H9 (cell line): ENCODE measurements at regions not wholly inside any gene's neighbourhood (a gene's known extent, or its start where the extent isn't known, plus 50 kb on each side); places are given as distances from the start of the nearest gene placed in this dataset.

Source experiments
- DNase-seq: peaks from one replicate; pipeline ENCODE4 v3.0.0-alpha.2; 2017
- H2AFZ ChIP-seq: one replicate; pipeline ENCODE4 v1.6.1; 2013; ENCODE audit warnings: mild to moderate bottlenecking, low read length, control low read depth, moderate library complexity
- H2AK5ac ChIP-seq: 2 replicates; pipeline ENCODE4 v1.6.1; 2013; ENCODE audit warnings: low read length, control low read depth, mixed read lengths; ENCODE audit not compliant: insufficient read length
- H2BK120ac ChIP-seq: one replicate; pipeline ENCODE4 v1.6.1; 2013; ENCODE audit warnings: low read depth, mild to moderate bottlenecking, low read length, control low read depth, inconsistent platforms; ENCODE audit not compliant: poor library complexity, severe bottlenecking
- H2BK12ac ChIP-seq: 2 replicates; pipeline ENCODE4 v1.6.1; 2013; ENCODE audit warnings: low read length, control low read depth, mixed read lengths, low read depth; ENCODE audit not compliant: insufficient read length
- H2BK15ac ChIP-seq: 2 replicates; pipeline ENCODE4 v1.6.1; 2013; ENCODE audit warnings: low read depth, low read length, control low read depth
- H2BK20ac ChIP-seq: one replicate; pipeline ENCODE4 v1.6.1; 2013; ENCODE audit warnings: low read depth, mild to moderate bottlenecking, low read length, control low read depth, inconsistent platforms; ENCODE audit not compliant: poor library complexity, severe bottlenecking
- H2BK5ac ChIP-seq: 2 replicates; pipeline ENCODE4 v1.6.1; 2013; ENCODE audit warnings: low read length, control low read depth, mixed read lengths; ENCODE audit not compliant: insufficient read length
- H3K14ac ChIP-seq: 2 replicates; pipeline ENCODE4 v1.6.1; 2013; ENCODE audit warnings: low read length, control low read depth; ENCODE audit not compliant: insufficient read depth
- H3K18ac ChIP-seq: 2 replicates; pipeline ENCODE4 v1.6.1; 2013; ENCODE audit warnings: low read depth, mild to moderate bottlenecking, mixed read lengths, low read length, control low read depth; ENCODE audit not compliant: insufficient read length
- H3K23ac ChIP-seq: 2 replicates; pipeline ENCODE4 v1.6.1; 2013; ENCODE audit warnings: low read length, control low read depth, mixed read lengths, low read depth; ENCODE audit not compliant: insufficient read length
- H3K23me2 ChIP-seq: 2 replicates; pipeline ENCODE4 v1.6.1; 2013; ENCODE audit warnings: low read depth, mild to moderate bottlenecking, mixed read lengths, low read length, control low read depth; ENCODE audit not compliant: insufficient read length, poor library complexity, severe bottlenecking
- H3K27ac ChIP-seq: 2 replicates; pipeline ENCODE4 v1.5.1; 2013; ENCODE audit warnings: low read length, control low read depth, mixed read lengths, low read depth; ENCODE audit not compliant: insufficient read length
- H3K27me3 ChIP-seq: 2 replicates; pipeline ENCODE4 v1.6.1; 2013; ENCODE audit warnings: low read length, control low read depth, inconsistent platforms; ENCODE audit not compliant: insufficient read depth
- H3K4ac ChIP-seq: 2 replicates; pipeline ENCODE4 v1.6.1; 2013; ENCODE audit warnings: low read depth, mild to moderate bottlenecking, control low read depth, inconsistent platforms, low read length, moderate library complexity
- H3K4me1 ChIP-seq: 2 replicates; pipeline ENCODE4 v1.6.1; 2013; ENCODE audit warnings: low read length, control low read depth, inconsistent platforms; ENCODE audit not compliant: insufficient read depth
- H3K4me2 ChIP-seq: 2 replicates; pipeline ENCODE4 v1.6.1; 2013; ENCODE audit warnings: low read length, control low read depth, mixed read lengths; ENCODE audit not compliant: insufficient read length, insufficient read depth
- H3K56ac ChIP-seq: 2 replicates; pipeline ENCODE4 v1.6.1; 2013; ENCODE audit warnings: low read depth, mild to moderate bottlenecking, mixed read lengths, low read length, control low read depth; ENCODE audit not compliant: insufficient read length
- H3K79me1 ChIP-seq: 2 replicates; pipeline ENCODE4 v1.6.1; 2013; ENCODE audit warnings: low read depth, mild to moderate bottlenecking, moderate library complexity, low read length, control low read depth, inconsistent platforms; ENCODE audit not compliant: insufficient read depth, poor library complexity, severe bottlenecking
- H3K79me2 ChIP-seq: 2 replicates; pipeline ENCODE4 v1.6.1; 2013; ENCODE audit warnings: low read length, control low read depth, inconsistent platforms; ENCODE audit not compliant: insufficient read depth
- H3K9ac ChIP-seq: 2 replicates; pipeline ENCODE4 v1.6.1; 2013; ENCODE audit warnings: low read length, control low read depth, mixed read lengths; ENCODE audit not compliant: insufficient read length; ENCODE audit errors: extremely low read depth
- H3K9me3 ChIP-seq: one replicate; pipeline ENCODE4 v1.6.1; 2013; ENCODE audit warnings: low read depth, low read length, inconsistent platforms; ENCODE audit not compliant: control insufficient read depth
- H3T11ph ChIP-seq: one replicate; pipeline ENCODE4 v1.6.1; 2013; ENCODE audit warnings: mild to moderate bottlenecking, low read length, control low read depth, inconsistent platforms
- H4K20me1 ChIP-seq: one replicate; pipeline ENCODE4 v1.6.1; 2013; ENCODE audit not compliant: control insufficient read depth, insufficient read length, insufficient read depth
- H4K5ac ChIP-seq: 2 replicates; pipeline ENCODE4 v1.6.1; 2013; ENCODE audit warnings: low read depth, mild to moderate bottlenecking, mixed read lengths, low read length, control low read depth; ENCODE audit not compliant: insufficient read length
- H4K8ac ChIP-seq: replicated peaks from 2 replicates; pipeline ENCODE4 v1.6.1; 2013; ENCODE audit warnings: low read length, control low read depth, mixed read lengths, low read depth; ENCODE audit not compliant: insufficient read length
- H4K91ac ChIP-seq: 2 replicates; pipeline ENCODE4 v1.6.1; 2013; ENCODE audit warnings: low read depth, mild to moderate bottlenecking, moderate library complexity, mixed read lengths, low read length, control low read depth; ENCODE audit not compliant: insufficient read length
- H3K27ac Mint-ChIP-seq, 3 experiments: 2 replicates in 2 of 3; 3 replicates in 1 of 3; pipeline ENCODE4 v1.8.0; 2020 to 2021; ENCODE audit warnings: mixed read lengths in 3 of 3, mild to moderate bottlenecking in 1 of 3, moderate library complexity in 1 of 3
- H3K27me3 Mint-ChIP-seq: 2 replicates; pipeline ENCODE4 v1.8.0; 2021; ENCODE audit warnings: low read depth, mild to moderate bottlenecking, moderate library complexity, mixed read lengths
- H3K36me3 Mint-ChIP-seq, 3 experiments: 2 replicates in 2 of 3; 3 replicates in 1 of 3; pipeline ENCODE4 v1.8.0; 2020 to 2021; ENCODE audit warnings: low read depth in 3 of 3, mixed read lengths in 3 of 3; ENCODE audit not compliant: insufficient read depth in 1 of 3
- H3K4me1 Mint-ChIP-seq, 2 experiments: 2 replicates each; pipeline ENCODE4 v1.8.0; 2020; ENCODE audit warnings: mixed read lengths in 2 of 2
- H3K4me3 Mint-ChIP-seq, 2 experiments: 2 replicates in 1 of 2; 3 replicates in 1 of 2; pipeline ENCODE4 v1.8.0; 2020 to 2021; ENCODE audit warnings: mild to moderate bottlenecking in 2 of 2, mixed read lengths in 2 of 2, moderate library complexity in 1 of 2
- H3K9me3 Mint-ChIP-seq, 2 experiments: 2 replicates in 1 of 2; 3 replicates in 1 of 2; pipeline ENCODE4 v1.8.0; 2020; ENCODE audit warnings: mild to moderate bottlenecking in 2 of 2, mixed read lengths in 2 of 2, moderate library complexity in 1 of 2
- WGBS: extraction: QIAGEN DNeasy Blood & Tissue Kit; methylation state at CpG from one replicate; pipeline ENCODE4 v1.1.7; 2013; ENCODE audit warnings: missing lambda C conversion rate, low lambda C conversion rate, mixed read lengths; ENCODE audit not compliant: insufficient read length; ENCODE audit errors: extremely low coverage; 5-methylcytosine and 5-hydroxymethylcytosine counted together
- TF ChIP-seq, protein P1 (sequence below): fragments of 200-600 bp; sonication (generic); conservative IDR thresholded peaks from 3 replicates; pipeline ENCODE4 v1.8.0; 2021; ENCODE audit warnings: antibody characterized with exemption, mild to moderate bottlenecking

DNA sequence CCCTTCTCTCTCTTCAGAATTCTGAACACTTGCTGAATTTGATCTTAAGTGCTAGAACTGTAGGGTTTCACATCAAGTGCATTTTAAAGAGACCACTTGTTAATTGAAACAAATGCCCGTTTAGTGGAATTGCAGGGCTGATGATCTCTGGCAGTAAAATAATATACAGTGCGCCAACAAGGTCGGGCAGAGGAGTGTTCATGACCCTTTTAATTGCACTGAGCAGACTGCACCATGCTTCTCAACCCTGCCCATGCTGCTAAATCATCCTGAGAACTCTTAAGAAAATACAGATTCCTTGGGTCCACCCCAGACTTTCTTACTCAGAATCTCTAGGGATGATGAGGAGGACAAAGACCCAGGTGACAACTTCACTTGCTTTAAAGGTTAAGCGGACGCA is 73.5 kb downstream of the SC5D start:
- H4K5ac ChIP-seq: no peak overlapping the region
- no peaks in the 10 kb centered on the region for H3K27me3 ChIP-seq
- no peak overlapping the region for H3K27ac Mint-ChIP-seq
- H2BK20ac ChIP-seq: no peak overlapping the region
- no peak for DNase-seq
- H3K4me1 ChIP-seq: peaks cover 15% of the 10 kb centered on the region
- no peaks in the 10 kb centered on the region for H3K9me3 ChIP-seq
- no peak overlapping the region for H2BK12ac ChIP-seq
- no peak overlapping the region for H3K14ac ChIP-seq
- H3K79me2 ChIP-seq: no peaks in the 10 kb centered on the region
- no peaks in the 10 kb centered on the region for H3K27me3 Mint-ChIP-seq
- no peak overlapping the region for H3K23ac ChIP-seq
- no peak overlapping the region for H3K4ac ChIP-seq
- no CpG with 5 or more reads among the region's 5 CpGs for WGBS
- no peak overlapping the region for H3K27ac ChIP-seq
- H2AK5ac ChIP-seq: no peak overlapping the region
- H3K9ac ChIP-seq: no peak overlapping the region
- no peak overlapping the region for H2BK120ac ChIP-seq
- TF ChIP-seq, protein P1, sequence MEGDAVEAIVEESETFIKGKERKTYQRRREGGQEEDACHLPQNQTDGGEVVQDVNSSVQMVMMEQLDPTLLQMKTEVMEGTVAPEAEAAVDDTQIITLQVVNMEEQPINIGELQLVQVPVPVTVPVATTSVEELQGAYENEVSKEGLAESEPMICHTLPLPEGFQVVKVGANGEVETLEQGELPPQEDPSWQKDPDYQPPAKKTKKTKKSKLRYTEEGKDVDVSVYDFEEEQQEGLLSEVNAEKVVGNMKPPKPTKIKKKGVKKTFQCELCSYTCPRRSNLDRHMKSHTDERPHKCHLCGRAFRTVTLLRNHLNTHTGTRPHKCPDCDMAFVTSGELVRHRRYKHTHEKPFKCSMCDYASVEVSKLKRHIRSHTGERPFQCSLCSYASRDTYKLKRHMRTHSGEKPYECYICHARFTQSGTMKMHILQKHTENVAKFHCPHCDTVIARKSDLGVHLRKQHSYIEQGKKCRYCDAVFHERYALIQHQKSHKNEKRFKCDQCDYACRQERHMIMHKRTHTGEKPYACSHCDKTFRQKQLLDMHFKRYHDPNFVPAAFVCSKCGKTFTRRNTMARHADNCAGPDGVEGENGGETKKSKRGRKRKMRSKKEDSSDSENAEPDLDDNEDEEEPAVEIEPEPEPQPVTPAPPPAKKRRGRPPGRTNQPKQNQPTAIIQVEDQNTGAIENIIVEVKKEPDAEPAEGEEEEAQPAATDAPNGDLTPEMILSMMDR: no peak
- H3K4me2 ChIP-seq: no peak overlapping the region
- peaks cover 20 to 29% of the 10 kb centered on the region in 2 experiments for H3K4me1 Mint-ChIP-seq
- H4K20me1 ChIP-seq: no peaks in the 10 kb centered on the region
- H2BK5ac ChIP-seq: no peak overlapping the region
- no peaks in the 10 kb centered on the region for H3K23me2 ChIP-seq
- no peak overlapping the region for H4K8ac ChIP-seq
- no peak overlapping the region for H4K91ac ChIP-seq
- H3K56ac ChIP-seq: no peak overlapping the region
- no peak overlapping the region for H2BK15ac ChIP-seq
- H3K36me3 Mint-ChIP-seq: peaks cover 0 to 2% (median 0%) of the 10 kb centered on the region in 3 experiments; a peak in 1 of 7 replicates
- no peak overlapping the region for H3K18ac ChIP-seq
- H3K9me3 Mint-ChIP-seq: peaks cover 0 to 4% of the 10 kb centered on the region in 2 experiments; a peak in 1 of 5 replicates
- H3K4me3 Mint-ChIP-seq: no peak overlapping the region
- no peak overlapping the region for H3T11ph ChIP-seq
- H3K79me1 ChIP-seq: no peaks in the 10 kb centered on the region
- H2AFZ ChIP-seq: no peak overlapping the region
